ENCODE measurements at regions not wholly inside any gene's neighbourhood (a gene's known extent, or its start where the extent isn't known, plus 50 kb on each side); places are given as distances from the start of the nearest gene placed in this dataset.

DNA sequence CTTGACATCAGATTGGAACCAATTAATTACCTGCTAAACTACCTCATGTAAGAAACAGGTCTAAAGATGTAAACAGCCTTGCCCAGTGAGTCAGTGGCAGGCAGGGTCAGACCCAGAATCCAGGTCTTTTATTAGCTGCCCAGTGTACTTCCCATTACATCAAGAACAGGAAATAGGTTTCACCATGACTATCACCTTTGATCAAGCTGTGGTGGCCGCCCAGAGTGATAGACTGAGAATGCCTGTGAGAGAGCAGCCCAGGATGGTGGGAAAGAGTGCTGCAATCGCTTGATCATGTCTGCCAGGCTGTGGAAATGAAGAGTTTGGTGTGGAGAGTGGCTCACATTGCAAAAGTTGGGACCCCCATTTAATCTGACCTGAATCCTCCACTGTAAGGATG is 61.3 kb upstream of the PIAS1 start:
- FAIRE-seq = no peak

DNA sequence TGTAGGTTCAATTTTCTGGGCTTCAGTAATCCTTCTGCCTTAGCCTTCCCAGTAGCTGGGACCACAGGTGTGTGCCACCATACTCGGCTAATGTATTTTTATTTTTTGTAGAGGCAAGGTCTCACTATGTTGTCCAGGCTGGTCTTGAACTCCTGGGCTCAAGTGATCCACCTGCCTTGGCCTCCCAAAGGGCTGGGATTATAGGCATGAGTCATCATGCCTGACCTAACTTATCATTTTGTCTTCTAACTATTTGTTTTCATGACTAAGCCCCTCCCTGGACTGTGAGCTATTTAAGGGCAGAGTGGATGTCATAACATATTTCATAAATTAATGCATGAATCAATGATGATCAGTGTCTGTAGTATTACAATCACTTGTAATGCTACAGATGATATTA is 56.1 kb upstream of the PIAS1 start:
- FAIRE-seq = no peak

- no peak for FAIRE-seq
These were observed 55.4 kb upstream of the PIAS1 start for GRCh38 chr15:67998599-67999133.

- FAIRE-seq = no peak
These were observed 54.6 kb upstream of the PIAS1 start for GRCh38 chr15:67999320-68000100.

DNA sequence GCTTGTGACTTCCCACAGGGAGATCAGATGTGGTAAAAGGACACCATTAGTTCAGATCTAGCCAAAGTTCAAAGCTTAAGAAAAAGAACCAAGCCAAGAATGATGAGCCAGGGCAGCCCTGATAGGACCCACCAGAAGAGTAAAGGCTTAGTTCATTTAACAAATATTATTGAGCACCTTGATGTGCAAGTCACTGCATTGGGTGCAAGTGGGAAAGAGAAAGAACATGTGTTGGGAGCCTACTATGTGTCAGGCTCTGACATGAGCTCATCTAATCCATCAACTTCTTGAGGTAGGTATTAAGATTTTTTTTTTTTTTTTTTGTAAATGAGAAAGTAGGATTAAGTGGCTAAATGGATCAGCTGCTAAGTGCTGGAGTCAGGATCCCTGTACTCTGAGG is 53.4 kb upstream of the PIAS1 start:
- no peak for FAIRE-seq

GRCh38 chr15:68001811-68002210 is 52.3 kb upstream of the PIAS1 start:
- FAIRE-seq = no peak

DNA sequence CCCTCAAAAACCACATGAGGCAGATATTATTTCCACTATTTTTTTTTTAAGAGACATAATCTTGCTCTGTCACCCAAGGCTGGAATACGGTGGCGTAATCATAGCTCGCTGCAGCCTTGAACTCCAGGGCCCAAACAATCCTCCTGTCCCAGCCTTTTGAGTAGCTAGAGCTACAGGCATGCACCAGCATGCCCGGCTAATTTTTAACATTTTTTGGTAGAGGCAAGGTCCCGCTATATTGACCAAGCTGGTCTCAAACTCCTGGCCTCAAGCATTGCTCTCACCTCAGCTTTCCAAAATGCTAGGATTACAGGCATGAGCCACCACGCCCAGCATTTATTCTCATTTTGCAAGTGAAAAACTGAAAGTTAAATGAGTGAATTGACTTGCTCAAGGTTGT is 50.8 kb upstream of the PIAS1 start:
- FAIRE-seq = no peak
